NCI-H2107 (cell line): ENCODE measurements at regions not wholly inside any gene's neighbourhood (a gene's known extent, or its start where the extent isn't known, plus 50 kb on each side); places are given as distances from the start of the nearest gene placed in this dataset.

Experiments used
- DNase-seq: peaks from one replicate; lab custom pipeline; 2025; lab: John Stamatoyannopoulos, UW

- DNase-seq = no peak
These were observed 339.8 kb upstream of the CDH7 start for GRCh38 chr18:65411061-65411460.

- DNase-seq = no peak
These were observed 341.6 kb upstream of the CDH7 start for GRCh38 chr18:65409261-65409660.

DNA sequence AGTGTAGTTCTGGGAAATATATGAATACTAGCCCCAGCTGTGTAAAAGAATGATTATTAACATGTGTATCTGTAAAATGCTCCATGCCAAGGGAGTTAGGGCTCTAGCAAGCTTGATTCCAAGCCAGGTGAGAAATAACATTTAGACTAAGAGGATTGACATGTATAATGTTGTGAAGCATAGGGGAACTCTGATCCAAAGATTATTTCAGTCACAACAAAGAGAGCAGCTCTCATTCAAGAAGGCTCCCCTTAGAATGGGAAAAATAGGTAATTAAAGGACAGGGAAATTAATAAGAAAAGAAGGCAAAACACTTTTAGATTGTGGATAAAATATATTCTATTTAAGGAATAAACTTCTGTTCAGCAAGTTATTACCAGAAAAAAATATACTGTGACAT lies 347.3 kb upstream of the CDH7 start:
- no peak for DNase-seq

DNA sequence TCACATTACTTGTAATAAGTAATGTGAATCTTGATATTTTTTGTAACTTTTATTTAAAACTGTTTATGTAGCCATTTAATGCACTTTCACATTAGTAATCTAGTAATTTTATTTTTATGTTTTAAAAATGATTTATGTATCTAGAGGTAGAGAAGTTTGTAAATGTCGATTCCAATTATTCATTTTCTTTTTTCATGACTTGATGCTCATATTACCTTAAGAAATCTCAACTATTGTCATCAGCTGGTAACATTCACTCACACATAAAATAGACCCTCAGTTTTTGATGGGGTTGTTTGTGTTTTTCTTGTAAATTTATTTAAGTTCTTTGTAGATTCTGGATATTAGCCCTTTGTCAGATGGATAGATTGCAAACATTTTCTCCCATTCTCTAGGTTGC lies 351.7 kb upstream of the CDH7 start:
- no peak for DNase-seq

- DNase-seq = no peak
These were observed 352.3 kb upstream of the CDH7 start for GRCh38 chr18:65398347-65399075.

DNA sequence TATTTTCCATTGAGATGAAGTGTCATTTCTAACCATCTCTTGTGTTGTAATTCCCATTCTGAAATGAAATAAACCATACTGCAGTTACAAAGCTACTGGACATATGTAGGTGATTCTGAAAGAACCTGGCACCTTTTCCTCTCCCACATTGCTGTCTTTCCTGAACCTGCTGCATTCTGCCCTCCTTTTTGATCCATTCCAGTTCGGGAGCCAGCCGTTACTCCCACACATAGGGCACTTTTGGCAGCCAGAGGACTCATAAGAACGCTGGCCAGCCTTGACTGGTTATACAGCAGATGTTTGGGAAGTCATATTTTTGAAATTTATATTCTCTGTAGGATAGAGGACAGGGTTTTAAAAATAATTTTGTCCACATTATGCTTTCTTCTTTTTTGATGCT lies 369.8 kb upstream of the CDH7 start:
- no peak for DNase-seq

DNA sequence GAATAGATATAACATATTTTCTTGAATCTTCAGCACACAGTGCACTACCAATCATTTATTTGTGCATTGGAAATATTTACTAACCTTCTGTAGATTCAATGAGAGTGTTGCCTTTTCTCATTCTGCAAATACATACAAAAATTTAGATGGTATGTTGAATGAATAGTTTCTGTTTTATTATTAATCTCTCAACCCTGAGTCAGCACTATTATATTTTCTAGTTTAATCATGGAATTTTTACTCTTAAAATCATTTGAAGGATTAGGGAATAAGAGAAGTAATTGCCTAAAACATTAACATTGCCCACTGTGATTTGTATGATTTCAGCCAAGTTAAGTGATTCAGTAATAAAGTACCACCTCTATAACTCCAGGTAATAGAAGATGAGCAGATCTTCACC lies 370.2 kb upstream of the CDH7 start:
- no peak for DNase-seq

DNA sequence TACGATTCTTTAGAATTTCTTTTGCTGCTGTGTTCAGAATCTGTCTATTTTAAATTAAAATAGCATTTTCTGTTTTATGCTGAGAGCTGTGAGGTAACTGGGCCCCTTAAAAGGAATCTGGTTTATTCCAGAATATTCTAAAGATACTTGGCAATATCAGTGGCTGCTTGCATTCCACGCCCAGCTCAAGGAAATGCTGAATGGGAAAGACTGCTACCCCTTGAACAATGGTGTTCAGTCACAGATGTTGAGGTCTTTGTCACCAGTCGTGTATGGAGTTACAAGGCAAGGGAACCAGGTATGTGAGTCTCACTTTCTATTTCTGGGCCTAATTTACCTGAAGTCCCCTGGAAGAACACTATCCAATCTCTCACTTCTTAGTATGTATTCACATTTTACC lies 377.9 kb upstream of the CDH7 start:
- no peak for DNase-seq

- DNase-seq = no peak
These were observed 385.4 kb upstream of the CDH7 start for GRCh38 chr18:65365245-65365980.

GRCh38 chr18:65363911-65364632 lies 386.7 kb upstream of the CDH7 start:
- no peak for DNase-seq

GRCh38 chr18:65363011-65363410 lies 387.8 kb upstream of the CDH7 start:
- DNase-seq = no peak

DNA sequence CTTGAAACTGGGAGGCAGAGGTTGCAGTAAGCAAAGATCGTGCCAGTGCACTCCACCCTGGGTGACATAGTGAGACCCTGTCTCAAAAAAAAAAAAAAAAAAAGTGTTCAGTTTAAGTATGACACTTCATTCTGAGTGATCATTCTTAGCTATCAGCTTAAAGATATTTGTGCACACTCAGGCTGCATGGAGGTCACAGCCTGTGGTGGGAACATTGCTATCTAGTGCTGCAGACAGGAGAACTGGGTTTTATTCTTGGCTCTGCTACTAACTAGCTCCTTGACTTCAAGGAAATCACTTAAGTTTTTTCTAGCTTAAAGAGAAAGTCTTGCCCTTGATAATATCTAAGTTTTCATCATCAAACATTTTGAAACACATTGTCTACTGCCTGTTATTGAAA lies 391.3 kb upstream of the CDH7 start:
- DNase-seq = no peak

DNA sequence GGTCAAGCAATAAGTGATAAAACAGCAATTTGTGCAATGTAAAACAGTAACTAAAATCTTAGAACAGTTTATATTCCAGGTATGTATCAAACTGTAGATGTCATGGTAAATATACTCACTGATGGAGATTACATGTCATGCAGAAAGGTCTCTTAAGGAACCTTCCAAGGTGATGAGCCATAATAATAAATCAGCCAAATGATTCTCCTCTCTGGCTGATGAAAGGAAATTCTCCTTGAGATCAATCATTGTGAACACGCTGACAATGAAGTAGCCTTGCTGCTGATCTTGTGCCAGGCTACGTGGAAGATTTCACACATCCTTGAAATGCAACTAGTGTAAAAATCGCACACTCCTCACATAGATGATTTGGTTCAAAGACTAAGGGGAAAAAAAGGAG lies 392.5 kb upstream of the CDH7 start:
- DNase-seq = no peak

DNA sequence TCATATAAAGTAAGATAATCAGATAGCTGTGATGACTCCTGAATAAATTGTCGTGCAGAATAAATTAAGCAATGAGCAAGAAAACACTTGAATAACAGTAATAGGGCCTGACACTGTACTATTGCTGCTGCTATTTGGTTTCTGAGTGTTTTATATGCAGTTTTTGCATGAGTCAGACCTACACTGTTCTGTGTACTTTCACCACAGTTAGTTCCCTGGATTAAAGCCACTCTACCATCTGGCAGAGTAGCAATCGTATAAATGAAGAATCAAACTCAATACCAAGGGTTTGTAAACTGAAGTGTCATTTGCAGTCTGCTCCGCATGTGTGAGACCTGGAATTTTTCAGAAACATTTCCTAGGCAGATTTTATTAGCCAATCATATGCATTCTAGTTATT lies 398.6 kb upstream of the CDH7 start:
- no peak for DNase-seq

- DNase-seq = no peak
These were observed 401.2 kb upstream of the CDH7 start for GRCh38 chr18:65349635-65350034.

DNA sequence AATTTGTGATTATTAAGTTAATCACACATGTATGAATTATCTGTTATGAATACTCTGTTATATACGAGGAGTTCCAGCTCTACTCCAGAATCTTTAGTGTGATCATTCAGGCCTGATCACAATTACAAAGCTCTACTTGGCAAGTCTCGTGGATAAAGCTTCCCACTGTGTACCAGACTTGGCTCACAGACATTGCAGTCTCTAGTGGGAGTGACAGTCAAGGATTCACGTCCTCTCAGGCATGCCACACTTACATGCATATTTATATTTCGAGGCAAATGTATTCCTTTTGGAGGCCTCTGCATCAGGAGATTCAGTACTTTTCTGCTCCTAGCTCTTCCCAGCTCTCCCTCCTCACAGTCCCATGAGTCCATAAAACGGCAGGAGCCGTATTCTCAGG lies 403.4 kb upstream of the CDH7 start:
- DNase-seq = no peak

DNA sequence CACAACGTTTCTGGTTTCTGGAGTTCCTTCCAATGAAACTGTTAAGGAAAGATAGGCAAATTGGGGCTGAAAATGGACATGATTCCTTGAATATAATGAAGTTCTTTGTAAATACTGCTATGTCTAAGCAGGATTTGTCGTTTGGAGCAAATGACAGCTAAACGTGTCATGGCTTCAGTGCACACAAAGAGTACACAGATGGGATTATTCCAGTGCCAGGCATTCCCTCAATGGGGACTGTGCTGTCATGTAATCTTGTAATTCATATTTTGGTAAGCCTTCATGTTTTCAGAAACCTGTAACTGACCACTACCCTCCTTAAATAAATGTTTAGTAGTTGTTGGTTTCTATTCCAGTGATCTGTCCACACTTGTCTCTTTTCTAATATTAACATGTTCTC lies 404.7 kb upstream of the CDH7 start:
- DNase-seq = no peak

DNA sequence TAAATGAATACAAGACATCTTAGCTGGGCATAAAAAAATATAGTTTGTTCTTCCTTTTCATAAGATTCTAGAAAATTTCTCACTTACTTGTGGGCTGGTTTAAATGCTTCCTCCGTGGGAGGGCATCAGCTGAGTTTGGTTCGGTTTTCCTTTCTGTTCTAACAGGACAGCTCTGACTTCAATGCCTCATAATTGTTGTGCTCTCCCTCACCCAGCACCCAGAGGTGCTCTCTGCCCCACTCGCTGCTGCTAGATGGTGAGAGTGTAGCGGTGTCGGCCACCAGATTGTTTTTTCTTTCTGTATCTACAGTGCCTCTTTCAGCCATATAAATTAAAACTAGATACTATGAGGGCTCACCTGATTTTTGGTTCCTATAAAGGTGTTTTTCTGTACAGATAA lies 407.2 kb upstream of the CDH7 start:
- DNase-seq = no peak

DNA sequence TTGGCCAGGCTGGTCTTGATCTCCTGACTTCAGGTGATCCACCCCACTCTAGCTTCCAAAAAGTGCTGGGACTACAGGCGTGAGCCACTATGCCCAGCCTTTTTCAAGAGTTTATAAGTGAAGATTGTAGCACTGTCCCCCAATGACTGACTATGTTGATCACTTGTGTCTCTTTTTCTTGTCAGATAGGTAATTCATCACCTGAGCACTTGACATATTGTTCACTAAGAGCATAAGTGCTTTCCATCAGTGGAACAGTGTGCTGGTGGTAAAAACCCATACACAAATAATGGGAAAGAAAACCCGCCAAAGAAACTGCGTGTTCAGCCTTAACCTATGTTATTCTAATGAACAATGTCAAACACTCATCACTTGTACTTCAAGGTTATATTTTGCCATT lies 414.4 kb upstream of the CDH7 start:
- no peak for DNase-seq

DNA sequence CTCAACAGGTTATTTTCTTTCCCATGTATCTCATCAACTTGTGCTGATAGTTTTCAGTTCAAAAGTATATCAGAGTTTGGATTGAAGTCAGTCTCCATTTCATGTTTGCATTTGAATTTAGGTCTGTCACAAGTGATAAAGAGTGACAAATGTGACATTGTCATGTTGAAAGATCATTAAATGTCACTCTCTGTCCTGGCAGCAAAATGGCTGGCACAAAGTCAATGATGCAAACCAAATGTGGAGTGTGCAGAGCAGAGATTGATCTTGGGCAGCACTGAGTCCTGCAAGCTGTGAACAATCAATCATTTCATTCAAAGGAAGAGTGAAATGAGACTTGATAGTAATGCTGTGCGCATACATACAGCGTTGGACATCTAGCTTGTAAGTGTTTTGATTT lies 421.8 kb upstream of the CDH7 start:
- DNase-seq = no peak

GRCh38 chr18:65326805-65327204 lies 424.0 kb upstream of the CDH7 start:
- DNase-seq = no peak

DNA sequence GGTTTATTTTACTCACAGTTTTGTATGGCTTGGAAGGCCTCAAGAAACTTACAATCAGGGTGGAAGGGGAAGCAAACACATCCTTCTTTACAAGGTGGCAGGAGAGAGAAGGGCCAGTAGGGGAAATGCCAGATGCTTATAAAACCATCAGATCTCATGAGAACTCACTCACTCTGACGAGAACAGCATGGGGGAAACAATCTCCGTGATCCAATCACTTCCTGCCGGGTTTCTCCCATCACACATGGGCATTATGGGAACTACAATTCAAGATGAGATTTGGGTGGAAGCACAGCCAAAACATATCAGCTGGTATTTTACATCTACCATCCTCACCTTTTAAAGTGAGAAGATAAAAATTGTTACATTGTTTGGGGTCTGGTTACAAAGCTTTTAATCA lies 427.9 kb upstream of the CDH7 start:
- no peak for DNase-seq

- no peak for DNase-seq
These were observed 452.4 kb upstream of the CDH7 start for GRCh38 chr18:65298422-65298821.
